ENCODE measurements at regions not wholly inside any gene's neighbourhood (a gene's known extent, or its start where the extent isn't known, plus 50 kb on each side); places are given as distances from the start of the nearest gene placed in this dataset.

DNA sequence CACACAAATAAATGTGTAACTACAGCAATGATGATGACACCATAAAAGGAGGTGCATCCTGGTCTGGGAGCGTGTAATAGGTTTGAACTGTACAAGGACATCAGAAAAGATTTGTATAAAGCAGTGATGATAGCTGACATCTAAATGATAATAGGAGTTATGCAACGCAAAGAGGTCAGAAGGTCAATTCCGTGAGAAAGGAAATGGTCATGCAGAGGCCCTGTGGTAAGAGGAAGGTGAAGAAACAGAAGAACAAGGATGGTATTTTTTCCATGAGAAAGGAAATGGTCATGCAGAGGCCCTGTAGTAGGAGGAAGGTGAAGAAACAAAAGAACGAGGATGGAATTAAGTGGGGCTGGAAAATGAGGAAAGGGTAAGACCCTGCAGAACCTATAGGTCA, 106.7 kb upstream of the TMPO start:
- no peak for TF ChIP-seq POLR2AphosphoS5 (IDR thresholded peaks at IDR 0.05)
- no peak for TF ChIP-seq CTCF (IDR thresholded peaks at IDR 0.05)
- TF ChIP-seq EP300 (IDR thresholded peaks at IDR 0.05) = no peak

Measured in stomach (tissue), 4 donors.